ENCODE measurements at regions not wholly inside any gene's neighbourhood (a gene's known extent, or its start where the extent isn't known, plus 50 kb on each side); places are given as distances from the start of the nearest gene placed in this dataset.

DNA sequence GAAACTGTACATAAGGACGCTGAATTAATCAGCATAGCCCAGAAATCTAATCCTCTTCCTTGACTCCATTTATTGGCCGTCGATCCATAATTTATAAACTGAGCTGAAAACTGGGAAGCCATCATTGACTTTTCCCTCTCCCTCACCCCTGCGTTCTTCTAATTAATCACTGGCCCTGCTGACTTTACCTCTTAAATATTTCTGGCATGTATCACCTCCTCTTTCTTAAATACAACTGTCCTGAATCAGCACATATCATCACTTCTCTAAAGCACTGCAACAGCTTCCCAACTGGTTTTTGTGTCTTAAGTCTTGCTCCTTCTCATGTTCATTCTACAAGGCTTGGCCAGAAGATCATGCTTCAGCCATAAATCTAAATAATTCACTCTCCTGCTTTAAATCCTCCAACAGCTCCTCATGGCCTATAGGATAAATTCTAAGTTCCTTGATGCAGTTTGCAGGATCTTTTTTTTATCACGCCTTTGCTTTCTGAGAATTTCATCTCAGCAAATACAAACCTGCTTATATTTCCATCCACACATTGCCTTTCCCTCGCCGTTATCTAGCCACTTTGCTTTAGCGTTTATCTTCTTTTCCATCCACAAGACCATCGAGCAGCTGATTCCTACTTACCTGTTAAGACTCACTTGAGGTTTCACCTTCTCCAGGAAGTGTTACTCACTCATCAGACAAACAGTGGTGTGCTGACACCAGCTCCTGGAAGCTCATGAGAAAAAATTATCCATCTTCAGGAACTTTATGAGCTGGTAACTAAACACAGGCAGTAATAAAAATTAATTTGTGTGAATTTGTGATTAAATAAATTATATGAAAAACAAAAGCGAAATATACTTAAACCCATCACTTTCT, 295.6 kb upstream of the FLRT2 start:
- ATAC-seq, result no peak
- Histone ChIP-seq H3K36me3 (no peaks in the 10 kb centered on the region), H3K27ac (no peak overlapping the region), H3K4me1 (peaks cover 0 to under 1% (median 0%) of the 10 kb centered on the region in 12 donors), H3K4me3 (no peak overlapping the region), H3K27me3 (no peaks in the 10 kb centered on the region), H3K9me3 (peaks cover 0 to 14% (median under 1%) of the 10 kb centered on the region in 12 donors)
- no peak for TF ChIP-seq POLR2A (IDR thresholded peaks at IDR 0.05)
- TF ChIP-seq, protein P1, sequence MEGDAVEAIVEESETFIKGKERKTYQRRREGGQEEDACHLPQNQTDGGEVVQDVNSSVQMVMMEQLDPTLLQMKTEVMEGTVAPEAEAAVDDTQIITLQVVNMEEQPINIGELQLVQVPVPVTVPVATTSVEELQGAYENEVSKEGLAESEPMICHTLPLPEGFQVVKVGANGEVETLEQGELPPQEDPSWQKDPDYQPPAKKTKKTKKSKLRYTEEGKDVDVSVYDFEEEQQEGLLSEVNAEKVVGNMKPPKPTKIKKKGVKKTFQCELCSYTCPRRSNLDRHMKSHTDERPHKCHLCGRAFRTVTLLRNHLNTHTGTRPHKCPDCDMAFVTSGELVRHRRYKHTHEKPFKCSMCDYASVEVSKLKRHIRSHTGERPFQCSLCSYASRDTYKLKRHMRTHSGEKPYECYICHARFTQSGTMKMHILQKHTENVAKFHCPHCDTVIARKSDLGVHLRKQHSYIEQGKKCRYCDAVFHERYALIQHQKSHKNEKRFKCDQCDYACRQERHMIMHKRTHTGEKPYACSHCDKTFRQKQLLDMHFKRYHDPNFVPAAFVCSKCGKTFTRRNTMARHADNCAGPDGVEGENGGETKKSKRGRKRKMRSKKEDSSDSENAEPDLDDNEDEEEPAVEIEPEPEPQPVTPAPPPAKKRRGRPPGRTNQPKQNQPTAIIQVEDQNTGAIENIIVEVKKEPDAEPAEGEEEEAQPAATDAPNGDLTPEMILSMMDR (IDR thresholded peaks at IDR 0.05), result no peak
- intact Hi-C loops (cut with DNase I), result no loop called here
- no peak for DNase-seq
- WGBS, 4 donors, result 73 to 81% (median 77%) methylated on average over 10 of the region's 10 CpGs

DNA sequence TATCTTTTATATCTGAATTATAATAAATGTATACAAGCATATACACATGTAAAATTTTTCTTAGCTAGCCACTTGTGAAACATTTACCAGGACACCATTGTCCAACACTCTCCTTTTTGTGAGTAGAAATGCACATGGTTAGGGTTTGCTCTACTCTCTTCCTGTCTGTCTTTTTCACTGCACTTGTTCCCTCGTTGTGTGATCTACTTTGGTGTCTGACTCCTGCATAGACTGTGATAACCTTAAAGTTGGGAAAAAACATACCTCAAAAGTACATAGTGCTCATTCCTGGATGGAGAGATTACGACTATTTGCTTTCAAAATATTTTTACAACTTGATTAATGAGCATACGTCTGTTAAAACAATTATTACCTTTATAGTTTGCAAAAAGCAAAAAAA, 294.1 kb upstream of the FLRT2 start:
- WGBS, 4 donors, result 64 to 77% (median 69%) methylated on average over 3 of the region's 3 CpGs
- Histone ChIP-seq H3K4me3 (no peak overlapping the region), H3K36me3 (no peaks in the 10 kb centered on the region), H3K27me3 (no peaks in the 10 kb centered on the region), H3K27ac (no peak overlapping the region), H3K4me1 (peaks cover 0 to 9% (median 2%) of the 10 kb centered on the region in 12 donors), H3K9me3 (peaks cover 0 to 4% (median 0%) of the 10 kb centered on the region in 12 donors)
- DNase-seq, result no peak
- ATAC-seq, result no peak
- intact Hi-C loops (cut with DNase I), result no loop called here
- TF ChIP-seq, protein P1 (IDR thresholded peaks at IDR 0.05), result no peak
- TF ChIP-seq POLR2A (IDR thresholded peaks at IDR 0.05), result no peak

DNA sequence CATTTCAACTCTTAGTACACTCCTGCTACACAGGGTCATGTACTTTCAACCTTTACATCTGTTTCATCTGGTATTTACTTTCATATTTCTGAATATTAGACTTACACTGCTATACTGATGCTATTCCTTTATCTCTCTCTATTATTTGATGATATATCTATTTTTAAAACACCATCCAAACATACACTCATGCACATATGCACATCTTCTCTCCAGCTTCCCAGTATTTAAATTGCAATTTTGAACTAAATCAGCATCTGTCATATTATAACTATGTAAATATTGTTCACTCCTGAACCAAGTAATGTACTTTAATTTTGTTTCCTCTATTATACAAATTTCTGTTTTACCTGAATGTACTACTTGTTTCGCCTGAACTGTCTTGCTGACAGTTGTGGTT, 293.6 kb upstream of the FLRT2 start:
- intact Hi-C loops (cut with DNase I), result no loop called here
- 43 to 96% (median 65%) methylated on average over 1 of the region's 1 CpG for WGBS, 4 donors
- Histone ChIP-seq H3K36me3 (no peaks in the 10 kb centered on the region), H3K4me1 (peaks cover 0 to 12% (median 3%) of the 10 kb centered on the region in 12 donors), H3K4me3 (no peak overlapping the region), H3K27ac (no peak overlapping the region), H3K27me3 (no peaks in the 10 kb centered on the region), H3K9me3 (peaks cover 0 to 4% (median 0%) of the 10 kb centered on the region in 12 donors)
- no peak for TF ChIP-seq POLR2A (IDR thresholded peaks at IDR 0.05)
- TF ChIP-seq, protein P1 (IDR thresholded peaks at IDR 0.05), result no peak
- no peak for DNase-seq
- ATAC-seq, result no peak

DNA sequence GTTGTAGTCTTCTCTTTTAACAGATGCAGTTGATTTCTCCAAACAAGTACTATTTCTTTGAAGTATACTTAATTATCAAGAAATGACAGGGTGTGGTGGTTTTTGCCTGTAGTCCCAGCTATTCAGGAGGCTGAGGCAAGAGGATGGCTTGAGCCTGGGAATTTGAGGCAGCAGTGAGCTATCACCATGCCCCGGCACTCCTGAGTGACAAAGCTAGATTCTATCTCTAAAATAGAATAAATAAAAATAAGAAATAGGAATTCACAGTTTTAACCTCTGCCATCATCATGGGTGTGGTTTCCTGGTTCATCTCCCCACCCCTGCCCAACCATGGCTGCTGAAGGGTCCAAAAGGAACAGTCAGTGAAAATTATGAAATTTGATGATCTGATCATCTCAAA, 290.2 kb upstream of the FLRT2 start:
- no peak overlapping the region for H3K27ac ChIP-seq
- no peak for DNase-seq
- WGBS, 4 donors, result 50 to 85% (median 79%) methylated on average over 1 of the region's 1 CpG
- ATAC-seq, result no peak
- TF ChIP-seq, protein P1 (IDR thresholded peaks at IDR 0.05), result no peak
- no peak for TF ChIP-seq POLR2A (IDR thresholded peaks at IDR 0.05)
- H3K27me3 ChIP-seq, result no peaks in the 10 kb centered on the region
- intact Hi-C loops (cut with DNase I), result no loop called here
- H3K4me1 ChIP-seq, result peaks cover 0 to 12% (median 5%) of the 10 kb centered on the region in 12 donors
- H3K36me3 ChIP-seq, result no peaks in the 10 kb centered on the region
- H3K9me3 ChIP-seq, result no peaks in the 10 kb centered on the region
- H3K4me3 ChIP-seq, result no peak overlapping the region
